Neural cell (in vitro differentiated cells): ENCODE measurements at regions not wholly inside any gene's neighbourhood (a gene's known extent, or its start where the extent isn't known, plus 50 kb on each side); places are given as distances from the start of the nearest gene placed in this dataset.

Experiments used
- H2AFZ ChIP-seq: fragments of 200-600, 300-800 bp; sonication (generic), shearing (Covaris generic); 2 replicates; pipeline ENCODE4 v1.6.0; 2014; ENCODE audit warnings: low read depth, mild to moderate bottlenecking, antibody characterized with exemption, low read length, moderate library complexity
- H3F3A ChIP-seq: fragments of 200-600 bp; shearing (Covaris generic); 2 replicates; pipeline ENCODE4 v1.6.1; 2016; ENCODE audit warnings: mild to moderate bottlenecking, moderate library complexity, mixed read lengths, antibody characterized with exemption, low read length; ENCODE audit not compliant: insufficient read depth, poor library complexity, severe bottlenecking
- H3K27ac ChIP-seq: fragments of 200-600, 300-800 bp; sonication (generic), shearing (Covaris generic); 2 replicates; pipeline ENCODE4 v1.5.1; 2014; ENCODE audit warnings: mild to moderate bottlenecking, low read length, moderate library complexity
- H3K27me3 ChIP-seq: fragments of 300-800, 200-600 bp; sonication (generic), shearing (Covaris generic); 2 replicates; pipeline ENCODE4 v1.6.0; 2014; ENCODE audit warnings: mild to moderate bottlenecking, low read depth, low read length, moderate library complexity; ENCODE audit not compliant: insufficient read depth
- H3K36me3 ChIP-seq: fragments of 300-800, 200-600 bp; sonication (generic), shearing (Covaris generic); 2 replicates; pipeline ENCODE4 v1.5.1; 2014; ENCODE audit warnings: mild to moderate bottlenecking, antibody characterized with exemption, low read length, moderate library complexity; ENCODE audit not compliant: insufficient read depth
- H3K4me2 ChIP-seq: fragments of 300-800, 200-600 bp; sonication (generic), shearing (Covaris generic); 2 replicates; pipeline ENCODE4 v1.6.0; 2014; ENCODE audit warnings: mild to moderate bottlenecking, low read length
- H3K4me3 ChIP-seq: fragments of 300-800, 200-600 bp; sonication (generic), shearing (Covaris generic); 2 replicates; pipeline ENCODE4 v1.5.1; 2014; ENCODE audit warnings: mild to moderate bottlenecking, low read length, moderate library complexity
- H3K79me2 ChIP-seq: fragments of 200-600 bp; shearing (Covaris generic); replicated peaks from 2 replicates; pipeline ENCODE4 v1.6.0; 2014; ENCODE audit warnings: mild to moderate bottlenecking, low read length, moderate library complexity; ENCODE audit not compliant: insufficient read depth
- H3K9ac ChIP-seq: fragments of 300-800, 200-600 bp; sonication (generic), shearing (Covaris generic); 2 replicates; pipeline ENCODE4 v1.6.1; 2016; ENCODE audit warnings: mild to moderate bottlenecking, low read length, mixed read lengths
- H3K9me2 ChIP-seq: fragments of 200-600 bp; shearing (Covaris generic); 2 replicates; pipeline ENCODE4 v1.6.1; 2016; ENCODE audit warnings: mild to moderate bottlenecking, low read length, mixed read lengths; ENCODE audit not compliant: insufficient read depth
- H3K9me3 ChIP-seq: fragments of 200-600, 300-800 bp; sonication (generic), shearing (Covaris generic); 2 replicates; pipeline ENCODE4 v1.6.1; 2016; ENCODE audit warnings: mild to moderate bottlenecking, mixed run types, low read length, moderate library complexity, mixed read lengths
- H4K20me1 ChIP-seq: fragments of 200-600 bp; shearing (Covaris generic); 2 replicates; pipeline ENCODE4 v1.6.1; 2016; ENCODE audit warnings: mild to moderate bottlenecking, mixed run types; ENCODE audit not compliant: insufficient read depth
- EP300 ChIP-seq: fragments of 450-650 bp; conservative IDR thresholded peaks from 2 replicates; pipeline ENCODE4 v1.6.1; 2014; ENCODE audit warnings: antibody characterized with exemption, mild to moderate bottlenecking, moderate library complexity; ENCODE audit not compliant: poor library complexity, severe bottlenecking
- EZH2 ChIP-seq: fragments of 200-600, 300-800 bp; shearing (Covaris generic), sonication (generic); IDR thresholded peaks from 2 replicates; pipeline ENCODE4 v1.6.1; 2014; ENCODE audit warnings: antibody characterized with exemption, low read length, borderline replicate concordance, mild to moderate bottlenecking; ENCODE audit not compliant: insufficient read depth, poor library complexity, severe bottlenecking
- MXI1 ChIP-seq: fragments of 450-650 bp; conservative IDR thresholded peaks from 2 replicates; pipeline ENCODE4 v1.6.1; 2014; ENCODE audit warnings: antibody characterized with exemption, mild to moderate bottlenecking; ENCODE audit not compliant: poor library complexity, severe bottlenecking
- POLR2AphosphoS5 ChIP-seq: IDR thresholded peaks from 2 replicates; pipeline ENCODE4 v1.6.1; 2012
- RAD21 ChIP-seq: fragments of 450-650 bp; conservative IDR thresholded peaks from 2 replicates; pipeline ENCODE4 v1.6.1; 2014; ENCODE audit warnings: antibody characterized with exemption, mild to moderate bottlenecking, moderate library complexity
- TAF1 ChIP-seq: IDR thresholded peaks from 2 replicates; pipeline ENCODE4 v1.6.1; 2012; ENCODE audit warnings: low read depth
- TF ChIP-seq, protein P1 (sequence below): fragments of 450-650 bp; IDR thresholded peaks from 2 replicates; pipeline ENCODE4 v1.5.1; 2014; ENCODE audit warnings: antibody characterized with exemption, mild to moderate bottlenecking, moderate library complexity; ENCODE audit not compliant: poor library complexity, severe bottlenecking

GRCh38 chr2:156009293-156009692 is 323.2 kb downstream of the NR4A2 start:
- no peak overlapping the region for H3K27ac ChIP-seq
- H3K9ac ChIP-seq, result no peak overlapping the region
- no peaks in the 10 kb centered on the region for H3K27me3 ChIP-seq
- no peaks in the 10 kb centered on the region for H3F3A ChIP-seq
- H2AFZ ChIP-seq, result no peak overlapping the region
- H3K4me3 ChIP-seq, result no peak overlapping the region
- no peak overlapping the region for H3K4me2 ChIP-seq
- no peaks in the 10 kb centered on the region for H3K79me2 ChIP-seq
- H3K9me3 ChIP-seq, result no peaks in the 10 kb centered on the region
- no peaks in the 10 kb centered on the region for H4K20me1 ChIP-seq
- no peaks in the 10 kb centered on the region for H3K9me2 ChIP-seq
- H3K36me3 ChIP-seq, result no peaks in the 10 kb centered on the region
- TF ChIP-seq EP300 (no peak), EZH2 (no peak)

DNA sequence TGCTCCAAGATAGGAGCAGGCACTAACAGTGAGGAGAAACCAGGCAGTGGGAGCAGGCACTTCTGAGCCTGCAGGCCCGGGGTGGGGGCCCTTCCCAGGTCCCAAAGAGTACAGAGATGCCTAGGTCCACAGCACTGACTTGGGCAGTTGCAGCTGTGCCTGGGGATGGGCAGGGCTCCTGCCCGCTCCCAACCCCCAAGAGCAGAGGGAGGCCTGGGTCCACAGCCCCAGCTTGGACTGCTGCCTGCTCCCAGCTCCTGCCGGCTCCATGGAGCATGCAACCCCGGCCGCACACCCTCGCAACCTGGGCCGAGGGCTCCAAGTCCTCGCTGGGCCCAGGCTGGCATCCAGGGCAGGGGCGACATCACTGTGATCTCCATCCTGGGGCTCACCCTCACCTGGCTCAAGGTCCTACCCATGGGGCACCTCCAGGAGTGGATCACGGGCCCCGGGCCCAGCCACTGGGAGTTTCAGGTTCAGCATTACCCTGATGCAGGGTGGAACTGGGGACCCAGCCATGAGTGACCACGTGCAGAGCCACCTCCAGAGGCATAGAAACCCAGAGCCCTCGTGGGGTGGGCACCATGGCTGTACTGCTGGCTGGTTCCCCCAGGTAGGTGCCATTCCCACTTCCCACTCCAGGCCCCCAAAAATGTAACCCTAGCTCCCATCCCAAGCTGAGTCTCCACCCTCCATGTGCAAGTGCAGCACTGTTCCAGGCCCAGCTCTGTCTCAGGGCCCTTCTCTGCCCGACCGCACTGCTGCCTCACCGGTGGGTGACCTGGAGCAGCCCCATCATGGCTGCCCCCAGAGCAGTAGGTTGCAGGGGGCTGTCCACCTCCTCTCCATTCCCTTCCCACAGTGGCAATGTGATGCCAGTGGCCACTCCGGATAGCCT is 325.6 kb downstream of the NR4A2 start:
- no peak overlapping the region for H2AFZ ChIP-seq
- TF ChIP-seq POLR2AphosphoS5 (no peak), RAD21 (no peak)
- TF ChIP-seq, protein P1, sequence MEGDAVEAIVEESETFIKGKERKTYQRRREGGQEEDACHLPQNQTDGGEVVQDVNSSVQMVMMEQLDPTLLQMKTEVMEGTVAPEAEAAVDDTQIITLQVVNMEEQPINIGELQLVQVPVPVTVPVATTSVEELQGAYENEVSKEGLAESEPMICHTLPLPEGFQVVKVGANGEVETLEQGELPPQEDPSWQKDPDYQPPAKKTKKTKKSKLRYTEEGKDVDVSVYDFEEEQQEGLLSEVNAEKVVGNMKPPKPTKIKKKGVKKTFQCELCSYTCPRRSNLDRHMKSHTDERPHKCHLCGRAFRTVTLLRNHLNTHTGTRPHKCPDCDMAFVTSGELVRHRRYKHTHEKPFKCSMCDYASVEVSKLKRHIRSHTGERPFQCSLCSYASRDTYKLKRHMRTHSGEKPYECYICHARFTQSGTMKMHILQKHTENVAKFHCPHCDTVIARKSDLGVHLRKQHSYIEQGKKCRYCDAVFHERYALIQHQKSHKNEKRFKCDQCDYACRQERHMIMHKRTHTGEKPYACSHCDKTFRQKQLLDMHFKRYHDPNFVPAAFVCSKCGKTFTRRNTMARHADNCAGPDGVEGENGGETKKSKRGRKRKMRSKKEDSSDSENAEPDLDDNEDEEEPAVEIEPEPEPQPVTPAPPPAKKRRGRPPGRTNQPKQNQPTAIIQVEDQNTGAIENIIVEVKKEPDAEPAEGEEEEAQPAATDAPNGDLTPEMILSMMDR, result no peak
- H3K9me2 ChIP-seq, result no peaks in the 10 kb centered on the region
- H3K4me2 ChIP-seq, result no peak overlapping the region
- no peaks in the 10 kb centered on the region for H3K36me3 ChIP-seq
- H3K27me3 ChIP-seq, result no peaks in the 10 kb centered on the region
- H3K9me3 ChIP-seq, result no peaks in the 10 kb centered on the region
- H3K4me3 ChIP-seq, result no peak overlapping the region
- H3K9ac ChIP-seq, result no peak overlapping the region
- H4K20me1 ChIP-seq, result no peaks in the 10 kb centered on the region
- no peaks in the 10 kb centered on the region for H3F3A ChIP-seq
- H3K27ac ChIP-seq, result no peak overlapping the region
- no peaks in the 10 kb centered on the region for H3K79me2 ChIP-seq

DNA sequence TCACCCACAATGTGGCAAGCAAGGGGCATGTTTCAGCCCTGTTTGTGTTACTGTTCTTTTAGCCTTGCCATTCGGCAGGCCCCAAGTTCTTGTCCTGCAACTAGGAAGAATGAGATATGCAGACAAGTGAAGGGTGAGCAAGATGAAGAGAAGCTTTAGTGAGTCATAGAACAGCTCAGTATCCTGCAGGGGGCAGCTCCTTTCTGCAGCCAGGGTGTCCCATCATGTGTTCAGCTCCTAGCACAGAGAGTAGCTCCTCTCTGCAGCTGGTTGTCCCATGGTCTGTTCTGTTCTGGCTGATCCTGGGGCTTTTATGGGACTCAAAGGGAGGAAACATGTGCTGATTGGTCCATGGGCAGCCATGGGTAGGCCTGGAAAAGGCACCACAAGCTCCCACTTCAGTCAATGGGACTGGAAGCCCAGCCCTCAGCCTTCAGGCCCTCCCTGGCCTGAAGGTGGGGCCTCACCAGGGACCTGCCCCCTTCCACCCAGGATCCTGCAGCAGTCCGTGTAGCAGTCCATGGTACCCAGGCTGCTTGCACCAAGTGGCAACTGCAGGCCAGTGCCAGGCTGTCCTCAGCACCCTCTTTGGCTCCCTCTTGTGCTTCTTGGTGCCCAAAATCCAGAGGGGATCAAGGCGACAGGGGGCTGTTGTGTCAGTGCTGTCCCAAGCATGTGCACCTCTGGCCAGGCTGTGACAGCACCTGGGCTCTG is 326.4 kb downstream of the NR4A2 start:
- Histone ChIP-seq H3F3A (no peaks in the 10 kb centered on the region), H4K20me1 (no peaks in the 10 kb centered on the region), H3K79me2 (no peaks in the 10 kb centered on the region), H3K9me3 (no peaks in the 10 kb centered on the region), H3K4me2 (no peak overlapping the region), H2AFZ (no peak overlapping the region), H3K27ac (no peak overlapping the region), H3K9ac (no peak overlapping the region), H3K27me3 (no peaks in the 10 kb centered on the region), H3K36me3 (no peaks in the 10 kb centered on the region), H3K4me3 (no peak overlapping the region), H3K9me2 (no peaks in the 10 kb centered on the region)
- TF ChIP-seq TAF1 (no peak), MXI1 (no peak)
- TF ChIP-seq, protein P1, result no peak
